Breast epithelium (tissue), 3 donors: ENCODE measurements at regions not wholly inside any gene's neighbourhood (a gene's known extent, or its start where the extent isn't known, plus 50 kb on each side); places are given as distances from the start of the nearest gene placed in this dataset.

ENCODE experiments used
- CTCF ChIP-seq, 3 donors: fragments of 450-650 bp; IDR thresholded peaks; one replicate each; pipeline ENCODE4 v1.5.1; 2016 to 2017; ENCODE audit warnings: antibody characterized with exemption in 3 of 3, mild to moderate bottlenecking in 3 of 3, moderate library complexity in 3 of 3
- POLR2A ChIP-seq: fragments of 450-650 bp; IDR thresholded peaks from one replicate; pipeline ENCODE4 v1.6.1; 2016; ENCODE audit warnings: antibody characterized with exemption, mild to moderate bottlenecking, moderate library complexity
- POLR2AphosphoS5 ChIP-seq, 3 donors: sonication (generic); formaldehyde crosslinking; IDR thresholded peaks; one replicate each; pipeline ENCODE4 v1.6.1; 2017; ENCODE audit warnings: antibody characterized with exemption in 3 of 3

- TF ChIP-seq CTCF (IDR thresholded peaks at IDR 0.05) (no peak), POLR2A (no peak), POLR2AphosphoS5 (IDR thresholded peaks at IDR 0.05) (no peak)
These were observed 514.5 kb upstream of the KLHL1 start for GRCh38 chr13:70622796-70623195.
